ENCODE measurements at regions not wholly inside any gene's neighbourhood (a gene's known extent, or its start where the extent isn't known, plus 50 kb on each side); places are given as distances from the start of the nearest gene placed in this dataset.

- no peak for TF ChIP-seq GATA2 (IDR thresholded peaks at IDR 0.05; ENCODE audit: low read depth, low read length)
- TF ChIP-seq GATA3 (IDR thresholded peaks at IDR 0.05; ENCODE audit: low read depth, low read length): no peak
These were observed 399.4 kb downstream of the C12orf75 start for GRCh38 chr12:105729926-105730325.

Data from SH-SY5Y (cell line).